Endothelial cell of umbilical vein (primary cell): ENCODE measurements at regions not wholly inside any gene's neighbourhood (a gene's known extent, or its start where the extent isn't known, plus 50 kb on each side); places are given as distances from the start of the nearest gene placed in this dataset.

Experiments used
- BruUV-seq: library from RNA; stranded (reverse); fragments of 400-500 nt; replicated peaks from 2 replicates; lab custom pipeline; 2021; lab: Mats Ljungman, UMichigan
- CTCF ChIA-PET: fragments of 300-600, 350-600 bp; sonication (Branson Sonifier 250); formaldehyde crosslinking; loops from one replicate; lab custom pipeline; 2021; ENCODE audit warnings: antibody characterized with exemption, inconsistent platforms; lab: Charles Lee
- POLR2A ChIA-PET: fragments of 300-600, 350-600 bp; sonication (Branson Sonifier 250); formaldehyde crosslinking; loops from one replicate; lab custom pipeline; 2021; ENCODE audit warnings: antibody characterized with exemption, inconsistent platforms; lab: Charles Lee
- DNase-seq: peaks from one replicate; pipeline ENCODE4 v3.0.0-alpha.2; 2011; ENCODE audit warnings: low read depth, low spot score
- FAIRE-seq: peaks from 2 replicates; lab custom pipeline; 2011; peaks lifted over from hg19 to GRCh38; lab: Jason Lieb, UNC
- H2AFZ ChIP-seq: 2 replicates; pipeline ENCODE4 v1.6.0; 2012; ENCODE audit warnings: low read depth, low read length, control low read depth, inconsistent platforms
- H3K27ac ChIP-seq: 2 replicates; pipeline ENCODE4 v1.5.1; 2011; ENCODE audit warnings: low read depth, mild to moderate bottlenecking, control low read depth, low read length, moderate library complexity; ENCODE audit not compliant: insufficient read depth
- H3K27me3 ChIP-seq, 2 experiments: 2 replicates each; pipeline versions ENCODE4 v1.6.0 to v1.6.1; 2011; ENCODE audit warnings: low read length in 2 of 2, mixed read lengths in 1 of 2; ENCODE audit not compliant: control insufficient read depth in 2 of 2, insufficient read depth in 2 of 2
- H3K36me3 ChIP-seq, 2 experiments: 2 replicates in 1 of 2; 3 replicates in 1 of 2; pipeline ENCODE4 v1.5.1; 2011; ENCODE audit warnings: low read length in 2 of 2, mild to moderate bottlenecking in 1 of 2, moderate library complexity in 1 of 2; ENCODE audit not compliant: control insufficient read depth in 2 of 2, insufficient read depth in 2 of 2; ENCODE audit errors: extremely low read depth in 1 of 2
- H3K4me1 ChIP-seq: 3 replicates; pipeline ENCODE4 v1.5.1; 2011; ENCODE audit warnings: mild to moderate bottlenecking, low read length; ENCODE audit not compliant: control insufficient read depth, insufficient read depth; ENCODE audit errors: extremely low read depth
- H3K4me2 ChIP-seq: 2 replicates; pipeline ENCODE4 v1.6.1; 2011; ENCODE audit warnings: low read length, control low read depth, mixed read lengths; ENCODE audit not compliant: insufficient read depth
- H3K4me3 ChIP-seq, 3 experiments: fragments of 200-600 bp in 1 of 3; sonication (generic), shearing (Covaris generic) in 1 of 3; replicated peaks in 1 of 3; 2 replicates each; pipeline ENCODE4 v1.5.1; 2011 to 2016; ENCODE audit warnings: control low read depth in 3 of 3, low read length in 3 of 3, mild to moderate bottlenecking in 2 of 3, inconsistent platforms in 1 of 3, low read depth in 1 of 3, moderate library complexity in 1 of 3; ENCODE audit not compliant: insufficient read depth in 1 of 3
- H3K79me2 ChIP-seq: 2 replicates; pipeline ENCODE4 v1.6.0; 2012; ENCODE audit warnings: low read length, inconsistent platforms; ENCODE audit not compliant: control insufficient read depth, insufficient read depth
- H3K9ac ChIP-seq: replicated peaks from 2 replicates; pipeline ENCODE3; 2011; ENCODE audit warnings: low read length, control low read depth; ENCODE audit not compliant: insufficient read depth; ENCODE audit errors: extremely low read depth
- H3K9me1 ChIP-seq: replicated peaks from 3 replicates; pipeline ENCODE4 v1.6.0; 2011; ENCODE audit warnings: mild to moderate bottlenecking, low read length; ENCODE audit not compliant: control insufficient read depth, insufficient read depth; ENCODE audit errors: extremely low read depth
- H3K9me3 ChIP-seq: replicated peaks from 2 replicates; pipeline ENCODE4 v1.5.1; 2012; ENCODE audit warnings: low read length, inconsistent platforms; ENCODE audit not compliant: control insufficient read depth, insufficient read depth
- H4K20me1 ChIP-seq: replicated peaks from 2 replicates; pipeline ENCODE3; 2011; ENCODE audit warnings: mild to moderate bottlenecking, low read length; ENCODE audit not compliant: control insufficient read depth, insufficient read depth; ENCODE audit errors: extremely low read depth
- EZH2 ChIP-seq: IDR thresholded peaks from 2 replicates; pipeline ENCODE4 v1.6.1; 2012; ENCODE audit warnings: borderline replicate concordance, low read depth, mild to moderate bottlenecking, moderate library complexity, low read length, inconsistent platforms; ENCODE audit not compliant: severe bottlenecking
- FOS ChIP-seq: IDR thresholded peaks from 2 replicates; pipeline ENCODE4 v1.6.1; 2011; ENCODE audit warnings: mild to moderate bottlenecking, low read length, moderate library complexity, borderline replicate concordance; ENCODE audit not compliant: insufficient read depth
- GATA2 ChIP-seq: IDR thresholded peaks from 2 replicates; pipeline ENCODE4 v1.7.0; 2011; ENCODE audit warnings: low read depth, mild to moderate bottlenecking, moderate library complexity, mixed read lengths, low read length; ENCODE audit not compliant: insufficient read length, insufficient read depth
- JUN ChIP-seq: IDR thresholded peaks from 2 replicates; pipeline ENCODE4 v1.6.1; 2011; ENCODE audit warnings: borderline replicate concordance, low read depth; ENCODE audit not compliant: insufficient read length, insufficient read depth
- MYC ChIP-seq: IDR thresholded peaks from one replicate; pipeline ENCODE4 v1.6.1; 2011; ENCODE audit warnings: mild to moderate bottlenecking, low read depth, low read length
- POLR2A ChIP-seq: IDR thresholded peaks from 2 replicates; pipeline ENCODE4 v1.6.1; 2012; ENCODE audit warnings: low read depth, mild to moderate bottlenecking, control low read depth, low read length
- POLR2AphosphoS5 ChIP-seq: IDR thresholded peaks from 2 replicates; pipeline ENCODE4 v1.6.1; 2012; ENCODE audit warnings: low read depth, mild to moderate bottlenecking, control low read depth, low read length, moderate library complexity; ENCODE audit not compliant: insufficient read depth
- dilution Hi-C: fragments of 300-500 bp; cut with MboI; formaldehyde crosslinking; loops from one replicate; pipeline ENCODE4 v1.15.0; 2019; ENCODE audit warnings: low sequenced_read_pairs; ENCODE audit not compliant: extremely low pct_ligation_motif_present
- intact Hi-C: fragments of 100-400 bp; cut with micrococcal nuclease; formaldehyde crosslinking; loops from one replicate; pipeline ENCODE4 v1.10.0; 2022
- TF ChIP-seq, protein P1 (sequence below), 2 donors: IDR thresholded peaks; 1 replicate in 1 of 2; 2 replicates in 1 of 2; pipeline ENCODE4 v1.5.1; 2011; ENCODE audit warnings: low read length in 2 of 2, mild to moderate bottlenecking in 2 of 2, moderate library complexity in 2 of 2, control low read depth in 1 of 2, inconsistent platforms in 1 of 2, low read depth in 1 of 2; ENCODE audit not compliant: insufficient read depth in 1 of 2; ENCODE audit errors: extremely low read depth in 1 of 2
- TF ChIP-seq, protein P2 (sequence below): IDR thresholded peaks from 2 replicates; pipeline ENCODE4 v1.6.1; 2011; ENCODE audit not compliant: insufficient read depth, insufficient read length

DNA sequence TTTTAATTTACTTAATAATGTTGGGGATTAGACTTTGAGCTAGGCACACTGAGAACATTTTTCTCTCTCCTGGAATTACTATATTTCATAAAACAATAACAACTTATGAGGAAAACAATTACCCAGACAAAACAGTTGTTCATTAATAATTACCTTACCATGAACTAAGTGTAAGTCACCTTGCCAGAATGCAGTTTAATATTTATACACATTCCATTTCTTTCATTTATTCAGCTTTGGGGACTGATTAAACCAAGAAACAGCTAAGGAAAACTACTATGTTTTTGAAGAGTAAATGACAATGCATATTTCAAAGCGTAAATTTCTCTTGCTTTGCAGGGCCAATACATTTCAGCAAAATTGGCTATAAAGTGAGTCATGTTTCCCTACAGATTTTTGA is 616.2 kb downstream of the PRELID2 start:
- FAIRE-seq (no peak), DNase-seq (no peak)
- Histone ChIP-seq H3K4me2 (no peak overlapping the region), H4K20me1 (no peaks in the 10 kb centered on the region), H3K4me1 (no peaks in the 10 kb centered on the region), H3K9ac (no peak overlapping the region), H3K27ac (no peak overlapping the region), H3K27me3 (no peaks in the 10 kb centered on the region), H3K36me3 (no peaks in the 10 kb centered on the region), H3K79me2 (no peaks in the 10 kb centered on the region), H3K9me1 (no peaks in the 10 kb centered on the region), H3K4me3 (no peak overlapping the region), H2AFZ (no peak overlapping the region), H3K9me3 (no peaks in the 10 kb centered on the region)
- ChIA-PET POLR2A (no interaction called here), CTCF (interaction anchor here (0.6 kb wide), 1 partner anchor 740 kb away, joined by 3 read pairs; no protein-coding TSS in a partner anchor)
- intact Hi-C loops: no loop called here
- BruUV-seq: no TSS peak
- dilution Hi-C loops: no loop called here
- TF ChIP-seq, protein P1, sequence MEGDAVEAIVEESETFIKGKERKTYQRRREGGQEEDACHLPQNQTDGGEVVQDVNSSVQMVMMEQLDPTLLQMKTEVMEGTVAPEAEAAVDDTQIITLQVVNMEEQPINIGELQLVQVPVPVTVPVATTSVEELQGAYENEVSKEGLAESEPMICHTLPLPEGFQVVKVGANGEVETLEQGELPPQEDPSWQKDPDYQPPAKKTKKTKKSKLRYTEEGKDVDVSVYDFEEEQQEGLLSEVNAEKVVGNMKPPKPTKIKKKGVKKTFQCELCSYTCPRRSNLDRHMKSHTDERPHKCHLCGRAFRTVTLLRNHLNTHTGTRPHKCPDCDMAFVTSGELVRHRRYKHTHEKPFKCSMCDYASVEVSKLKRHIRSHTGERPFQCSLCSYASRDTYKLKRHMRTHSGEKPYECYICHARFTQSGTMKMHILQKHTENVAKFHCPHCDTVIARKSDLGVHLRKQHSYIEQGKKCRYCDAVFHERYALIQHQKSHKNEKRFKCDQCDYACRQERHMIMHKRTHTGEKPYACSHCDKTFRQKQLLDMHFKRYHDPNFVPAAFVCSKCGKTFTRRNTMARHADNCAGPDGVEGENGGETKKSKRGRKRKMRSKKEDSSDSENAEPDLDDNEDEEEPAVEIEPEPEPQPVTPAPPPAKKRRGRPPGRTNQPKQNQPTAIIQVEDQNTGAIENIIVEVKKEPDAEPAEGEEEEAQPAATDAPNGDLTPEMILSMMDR (IDR thresholded peaks at IDR 0.05; ENCODE audit: extremely low read depth in 1 of 2, insufficient read depth in 1 of 2, low read depth in 1 of 2, low read length in 2 of 2): no peak
- TF ChIP-seq FOS (no peak), GATA2 (no peak), EZH2 (no peak), JUN (no peak), POLR2AphosphoS5 (no peak), MYC (no peak), POLR2A (no peak)
- TF ChIP-seq, protein P2, sequence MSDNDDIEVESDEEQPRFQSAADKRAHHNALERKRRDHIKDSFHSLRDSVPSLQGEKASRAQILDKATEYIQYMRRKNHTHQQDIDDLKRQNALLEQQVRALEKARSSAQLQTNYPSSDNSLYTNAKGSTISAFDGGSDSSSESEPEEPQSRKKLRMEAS: no peak
